ENCODE measurements at regions not wholly inside any gene's neighbourhood (a gene's known extent, or its start where the extent isn't known, plus 50 kb on each side); places are given as distances from the start of the nearest gene placed in this dataset.

- TF ChIP-seq POLR2AphosphoS5 (IDR thresholded peaks at IDR 0.05; ENCODE audit: low read depth) (no peak), CTCF (IDR thresholded peaks at IDR 0.05; ENCODE audit: insufficient read depth, low read length) (no peak), SPI1 (IDR thresholded peaks at IDR 0.05; ENCODE audit: borderline replicate concordance, low read depth) (no peak), REST (IDR thresholded peaks at IDR 0.05; ENCODE audit: insufficient replicate concordance, low read depth) (no peak), GABPA (IDR thresholded peaks at IDR 0.05; ENCODE audit: low read depth) (no peak)
Measured at GRCh38 chr18:27249933-27250332, 64.8 kb upstream of the CHST9 start.

All from HL-60 (cell line).